ENCODE measurements at regions not wholly inside any gene's neighbourhood (a gene's known extent, or its start where the extent isn't known, plus 50 kb on each side); places are given as distances from the start of the nearest gene placed in this dataset.

GRCh38 chr5:102660111-102660510 is 95.0 kb upstream of the PAM start:
- TF ChIP-seq CEBPZ (IDR thresholded peaks at IDR 0.05; ENCODE audit: low read depth, low read length): no peak
- no peak for TF ChIP-seq EZH2 (IDR thresholded peaks at IDR 0.05; ENCODE audit: borderline replicate concordance, control insufficient read depth, low read depth, low read length)

Data from GM12878 (cell line).